Fibroblast of the aortic adventitia (primary cell): ENCODE measurements at regions not wholly inside any gene's neighbourhood (a gene's known extent, or its start where the extent isn't known, plus 50 kb on each side); places are given as distances from the start of the nearest gene placed in this dataset. TPM values are rescaled to one million over a fixed set of nuclear protein-coding genes. Genes with fewer than 3 reads are reported as not detected.

Source experiments
- DNase-seq: peaks from one replicate; pipeline ENCODE4 v3.0.0-alpha.2; 2010; ENCODE audit warnings: low read depth
- H3K4me3 ChIP-seq: 2 replicates; pipeline ENCODE4 v1.5.1; 2011; ENCODE audit warnings: low read depth, mild to moderate bottlenecking, control low read depth, low read length, moderate library complexity
- CTCF ChIP-seq: IDR thresholded peaks from 2 replicates; pipeline ENCODE4 v1.5.1; 2011; ENCODE audit warnings: mild to moderate bottlenecking, low read length, control low read depth, inconsistent platforms; ENCODE audit not compliant: insufficient read depth
- small RNA-seq: library from RNA; depleted of rRNA; stranded (forward); fragments of <200 nt; gene quantifications from one replicate; pipeline ENCODE3, GENCODE V24; 2012

DNA sequence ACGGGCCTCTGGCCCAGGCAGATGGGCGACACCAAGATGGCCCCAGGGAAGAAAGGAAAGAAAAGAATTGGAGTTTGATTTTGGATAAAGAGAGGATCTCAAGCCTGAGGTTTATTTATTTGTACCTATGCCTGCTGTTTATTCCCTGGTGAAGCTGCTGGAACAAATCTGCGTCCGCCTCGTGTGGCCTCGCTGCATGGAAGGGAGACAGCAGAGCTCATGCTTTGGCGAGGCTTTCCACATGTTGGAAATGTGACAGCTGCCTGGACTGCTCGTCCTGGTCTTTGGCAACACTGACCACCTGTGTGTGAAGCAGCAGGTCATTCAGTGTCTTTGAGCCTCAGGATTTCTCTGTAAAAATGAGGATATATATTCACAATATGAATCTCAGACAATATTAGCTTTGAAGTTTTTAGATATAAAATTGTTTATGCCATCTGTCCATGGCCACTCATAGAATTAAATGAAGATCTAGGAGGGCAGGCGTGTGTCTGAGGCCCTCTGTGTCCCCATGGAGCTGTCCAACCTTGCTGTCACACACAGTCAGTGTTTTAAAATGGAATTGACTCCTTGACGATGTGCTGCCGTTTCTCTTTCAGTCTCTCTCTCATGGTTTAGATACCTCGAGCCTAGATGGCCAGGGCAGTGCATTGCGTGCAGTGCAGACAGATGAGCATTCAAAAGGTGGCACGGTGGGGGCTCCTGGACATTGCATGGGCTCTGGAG lies 94.3 kb downstream of the SOCS6 start:
- no peak for TF ChIP-seq CTCF
- no peak overlapping the region for H3K4me3 ChIP-seq

GRCh38 chr18:70382017-70382416 lies 93.2 kb downstream of the SOCS6 start:
- no peak overlapping the region for H3K4me3 ChIP-seq
- no peak for TF ChIP-seq CTCF
- DNase-seq, result no peak

More for the DNA sequence above, 94.3 kb downstream of the SOCS6 start:
- no peak for DNase-seq

DNA sequence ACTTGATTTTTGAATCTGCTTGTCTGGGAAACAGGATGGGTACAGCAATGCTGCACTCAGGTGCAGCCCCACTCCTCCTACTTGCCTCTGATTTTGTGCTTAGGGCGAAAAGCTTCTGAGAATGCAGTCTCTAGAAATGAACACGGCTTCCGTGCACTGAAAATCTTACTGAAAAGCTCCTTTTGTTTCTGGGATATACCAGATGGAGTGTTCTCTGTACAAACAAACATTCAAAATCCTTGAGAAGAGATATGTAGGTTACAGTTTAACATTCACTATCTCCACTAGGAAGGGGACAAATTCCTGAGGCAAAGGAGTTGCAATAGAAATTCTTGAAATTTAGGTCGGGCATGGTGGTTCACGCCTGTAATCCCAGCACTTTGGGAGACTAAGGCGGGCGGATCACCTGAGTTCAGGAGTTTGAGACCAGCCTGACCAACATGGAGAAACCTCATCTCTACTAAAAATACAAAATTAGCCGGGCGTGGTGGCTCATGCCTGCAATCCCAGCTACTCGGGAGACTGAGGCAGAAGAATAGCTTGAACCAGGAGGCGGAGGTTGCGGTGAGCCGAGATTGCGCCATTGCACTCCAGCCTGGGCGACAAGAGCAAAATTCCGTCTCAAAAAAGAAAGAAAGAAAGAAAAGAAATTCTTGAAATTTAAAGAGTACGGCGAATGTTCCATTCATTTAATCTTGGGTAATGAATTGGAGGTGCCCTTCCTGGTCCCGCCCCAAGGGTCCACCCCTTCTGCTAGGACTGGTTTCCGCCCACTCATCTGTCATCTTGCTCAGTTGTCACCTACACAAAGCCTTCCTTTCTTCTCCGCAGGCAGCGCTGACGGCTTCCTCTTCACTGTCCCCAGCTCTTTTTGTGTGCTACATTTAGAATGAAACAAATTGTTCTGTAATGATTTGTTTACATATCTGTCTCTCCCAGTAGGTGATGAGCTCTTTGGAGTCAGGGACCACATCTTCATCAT lies 92.4 kb downstream of the SOCS6 start:
- TF ChIP-seq CTCF, result no peak
- no peak for DNase-seq

More for the DNA sequence above, 92.4 kb downstream of the SOCS6 start:
- H3K4me3 ChIP-seq, result no peak overlapping the region

Small RNA genes lying in the stretch of these regions (small RNA-seq; reads per million reads assigned to genes)
- gene RN7SL795P, result not detected
